ENCODE measurements at regions not wholly inside any gene's neighbourhood (a gene's known extent, or its start where the extent isn't known, plus 50 kb on each side); places are given as distances from the start of the nearest gene placed in this dataset.

- H3K36me3 ChIP-seq: no peaks in the 10 kb centered on the region
- H3K27me3 ChIP-seq: no peaks in the 10 kb centered on the region
- H3K4me3 ChIP-seq: no peak overlapping the region
- no peaks in the 10 kb centered on the region for H3K9me3 ChIP-seq
- H3K4me1 ChIP-seq: no peaks in the 10 kb centered on the region
- no peak overlapping the region for H3K27ac ChIP-seq
- no peak for DNase-seq (ENCODE audit: low spot score)
- no peak for TF ChIP-seq CTCF (IDR thresholded peaks at IDR 0.05)
These were observed 63.7 kb upstream of the POU3F3 start for GRCh38 chr2:104790100-104790811.

GRCh38 chr2:104790901-104791495 is 62.9 kb upstream of the POU3F3 start:
- no peak for TF ChIP-seq CTCF (IDR thresholded peaks at IDR 0.05)
- no peak for DNase-seq (ENCODE audit: low spot score)
- H3K36me3 ChIP-seq: no peaks in the 10 kb centered on the region
- no peaks in the 10 kb centered on the region for H3K4me1 ChIP-seq
- H3K4me3 ChIP-seq: no peak overlapping the region
- H3K27ac ChIP-seq: no peak overlapping the region
- no peaks in the 10 kb centered on the region for H3K9me3 ChIP-seq
- H3K27me3 ChIP-seq: no peaks in the 10 kb centered on the region

- no peak overlapping the region for H3K4me3 ChIP-seq
- no peaks in the 10 kb centered on the region for H3K27me3 ChIP-seq
- DNase-seq (ENCODE audit: low spot score): no peak
- H3K36me3 ChIP-seq: no peaks in the 10 kb centered on the region
- TF ChIP-seq CTCF (IDR thresholded peaks at IDR 0.05): no peak
- no peak overlapping the region for H3K27ac ChIP-seq
- H3K9me3 ChIP-seq: no peaks in the 10 kb centered on the region
- H3K4me1 ChIP-seq: no peaks in the 10 kb centered on the region
These were observed 59.9 kb upstream of the POU3F3 start for GRCh38 chr2:104793966-104794365.

- DNase-seq (ENCODE audit: low spot score): no peak
- no peaks in the 10 kb centered on the region for H3K27me3 ChIP-seq
These were observed 59.5 kb upstream of the POU3F3 start for GRCh38 chr2:104794441-104794840.

More at GRCh38 chr2:104794441-104794840, 59.5 kb upstream of the POU3F3 start:
- no peak for TF ChIP-seq CTCF (IDR thresholded peaks at IDR 0.05)
- H3K36me3 ChIP-seq: no peaks in the 10 kb centered on the region
- H3K27ac ChIP-seq: no peak overlapping the region
- H3K9me3 ChIP-seq: no peaks in the 10 kb centered on the region
- no peak overlapping the region for H3K4me3 ChIP-seq
- H3K4me1 ChIP-seq: no peaks in the 10 kb centered on the region
